HCT116 (cell line): ENCODE measurements at regions not wholly inside any gene's neighbourhood (a gene's known extent, or its start where the extent isn't known, plus 50 kb on each side); places are given as distances from the start of the nearest gene placed in this dataset.

Experiments
- ATAC-seq: fragments of 200-7000 bp; cut with Tn5 transposase; 2 replicates; pipeline ENCODE4 v1.9.1; 2020; ENCODE audit warnings: mild to moderate bottlenecking, moderate library complexity
- BruUV-seq: library from RNA; stranded (reverse); fragments of 400-500 nt; replicated peaks from 2 replicates; lab custom pipeline; 2021; lab: Mats Ljungman, UMichigan
- CTCF ChIA-PET: fragments of 300-600 bp; sonication (Branson Sonifier 250); formaldehyde crosslinking; loops from one replicate; lab custom pipeline; 2021; ENCODE audit warnings: antibody characterized with exemption; lab: Charles Lee
- POLR2A ChIA-PET: fragments of 300-600, 350-600 bp; sonication (Branson Sonifier 250); formaldehyde crosslinking; loops from one replicate; lab custom pipeline; 2021; ENCODE audit warnings: antibody characterized with exemption; lab: Charles Lee
- RAD21 ChIA-PET, 2 experiments: fragments of 300-600 bp; sonication (Branson Sonifier 250); formaldehyde crosslinking; loops; one replicate each; lab custom pipeline; 2023; ENCODE audit warnings: low total read pairs in 2 of 2; ENCODE audit not compliant: uncharacterized antibody in 2 of 2, unreplicated experiment in 2 of 2, low non-redundant PET in 1 of 2; lab: Charles Lee
- DNase-seq: peaks from one replicate; pipeline ENCODE4 v3.0.0-alpha.2; 2010; ENCODE audit warnings: low read depth, low spot score
- H2AFZ ChIP-seq: fragments of 200-600 bp; shearing (Covaris generic), sonication (generic); 2 replicates; pipeline ENCODE4 v1.6.1; 2017; ENCODE audit warnings: low read depth, mixed run types, mixed read lengths, antibody characterized with exemption, low read length; ENCODE audit not compliant: poor library complexity, severe bottlenecking
- H3K27ac ChIP-seq: 2 replicates; pipeline ENCODE4 v1.5.1; 2012; ENCODE audit warnings: low read depth, low read length
- H3K27me3 ChIP-seq: fragments of 200-600 bp; sonication (generic); 2 replicates; pipeline ENCODE4 v1.6.1; 2016; ENCODE audit warnings: mixed run types, low read length, mixed read lengths; ENCODE audit not compliant: insufficient read depth
- H3K36me3 ChIP-seq, 2 experiments: fragments of 200-500 bp in 1 of 2; fragments of 200-600 bp in 1 of 2; sonication (Bioruptor generic) in 1 of 2; sonication (generic) in 1 of 2; 2 replicates each; pipeline versions ENCODE4 v1.5.1 to v1.6.1; 2014 to 2016; ENCODE audit warnings: low read length in 2 of 2, inconsistent platforms in 1 of 2, mixed read lengths in 1 of 2, mixed run types in 1 of 2; ENCODE audit not compliant: insufficient read depth in 2 of 2, control insufficient read depth in 1 of 2
- H3K4me1 ChIP-seq, 2 experiments: fragments of 200-600 bp in 1 of 2; sonication (generic) in 1 of 2; 2 replicates each; pipeline versions ENCODE4 v1.5.1 to v1.6.1; 2012 to 2017; ENCODE audit warnings: low read length in 2 of 2, inconsistent platforms in 1 of 2, mild to moderate bottlenecking in 1 of 2, mixed read lengths in 1 of 2, mixed run types in 1 of 2, moderate library complexity in 1 of 2; ENCODE audit not compliant: insufficient read depth in 2 of 2, control insufficient read depth in 1 of 2
- H3K4me2 ChIP-seq: fragments of 200-600 bp; sonication (generic); 2 replicates; pipeline ENCODE4 v1.6.1; 2017; ENCODE audit warnings: mixed run types, low read length, mixed read lengths
- H3K4me3 ChIP-seq, 2 experiments: fragments of 200-600 bp in 1 of 2; sonication (generic) in 1 of 2; replicated peaks in 1 of 2; 2 replicates each; pipeline ENCODE4 v1.5.1; 2011 to 2016; ENCODE audit warnings: low read length in 2 of 2, control low read depth in 1 of 2, low read depth in 1 of 2, mild to moderate bottlenecking in 1 of 2, mixed read lengths in 1 of 2, mixed run types in 1 of 2
- H3K79me2 ChIP-seq: fragments of 200-600 bp; sonication (generic); 2 replicates; pipeline ENCODE4 v1.6.1; 2017; ENCODE audit warnings: mild to moderate bottlenecking, mixed run types, low read length, moderate library complexity, mixed read lengths; ENCODE audit not compliant: insufficient read depth
- H3K9ac ChIP-seq: fragments of 200-600 bp; sonication (generic); 2 replicates; pipeline ENCODE4 v1.6.1; 2016; ENCODE audit warnings: low read length, mixed read lengths
- H3K9me2 ChIP-seq: fragments of 200-600 bp; sonication (generic), shearing (Covaris generic); 2 replicates; pipeline ENCODE4 v1.6.1; 2017; ENCODE audit warnings: mixed run types, mild to moderate bottlenecking, moderate library complexity; ENCODE audit not compliant: insufficient read depth
- H3K9me3 ChIP-seq, 2 experiments: fragments of 200-500 bp in 1 of 2; fragments of 200-600 bp in 1 of 2; sonication (Bioruptor generic) in 1 of 2; sonication (generic) in 1 of 2; 2 replicates each; pipeline ENCODE4 v1.6.1; 2014 to 2017; ENCODE audit warnings: low read length in 2 of 2, mixed read lengths in 2 of 2, inconsistent platforms in 1 of 2, low read depth in 1 of 2, mild to moderate bottlenecking in 1 of 2, mixed run types in 1 of 2, moderate library complexity in 1 of 2; ENCODE audit not compliant: control insufficient read depth in 1 of 2, insufficient read depth in 1 of 2
- H4K20me1 ChIP-seq: fragments of 200-600 bp; sonication (generic), shearing (Covaris generic); 2 replicates; pipeline ENCODE4 v1.6.1; 2017; ENCODE audit warnings: mixed run types, mild to moderate bottlenecking, moderate library complexity; ENCODE audit not compliant: insufficient read depth
- CBX3 ChIP-seq: IDR thresholded peaks from 2 replicates; pipeline ENCODE4 v1.6.1; 2012; ENCODE audit warnings: low read depth
- CEBPB ChIP-seq: IDR thresholded peaks from 2 replicates; pipeline ENCODE4 v1.6.1; 2012; ENCODE audit warnings: low read depth
- EGR1 ChIP-seq: IDR thresholded peaks from 2 replicates; pipeline ENCODE4 v1.6.1; 2012; ENCODE audit warnings: low read depth
- EZH2phosphoT487 ChIP-seq: fragments of 200-600 bp; IDR thresholded peaks from 2 replicates; pipeline ENCODE4 v1.6.1; 2018; ENCODE audit warnings: antibody characterized with exemption, borderline replicate concordance
- FOSL1 ChIP-seq: IDR thresholded peaks from 2 replicates; pipeline ENCODE4 v1.6.1; 2012; ENCODE audit warnings: low read depth
- POLR2A ChIP-seq: IDR thresholded peaks from 2 replicates; pipeline ENCODE4 v1.7.0; 2011; ENCODE audit warnings: borderline replicate concordance; ENCODE audit not compliant: insufficient read depth, insufficient read length; ENCODE audit errors: extremely low read depth
- SIN3A ChIP-seq: IDR thresholded peaks from 2 replicates; pipeline ENCODE4 v1.6.1; 2012; ENCODE audit warnings: low read depth
- SP1 ChIP-seq: IDR thresholded peaks from 2 replicates; pipeline ENCODE4 v1.6.1; 2012; ENCODE audit warnings: low read depth
- SRF ChIP-seq: IDR thresholded peaks from 2 replicates; pipeline ENCODE4 v1.6.1; 2012; ENCODE audit warnings: low read depth
- TCF7L2 ChIP-seq: IDR thresholded peaks from 2 replicates; pipeline ENCODE4 v1.7.0; 2011; ENCODE audit warnings: borderline replicate concordance, inconsistent platforms; ENCODE audit not compliant: insufficient read depth, insufficient read length; ENCODE audit errors: extremely low read depth
- YY1 ChIP-seq: IDR thresholded peaks from 2 replicates; pipeline ENCODE4 v1.6.1; 2011; ENCODE audit warnings: low read length, low read depth, moderate library complexity, mild to moderate bottlenecking; ENCODE audit not compliant: insufficient replicate concordance; ENCODE audit errors: extremely low read depth
- ZFX ChIP-seq: fragments of 450-650 bp; IDR thresholded peaks from 2 replicates; pipeline ENCODE4 v1.6.1; 2017
- ZNF274 ChIP-seq: fragments of 200-500 bp; sonication (Bioruptor generic); IDR thresholded peaks from 2 replicates; pipeline ENCODE4 v1.6.1; 2014; ENCODE audit warnings: mild to moderate bottlenecking, low read depth, low read length, inconsistent platforms
- intact Hi-C: fragments of 100-400 bp; cut with micrococcal nuclease; formaldehyde crosslinking; loops from 2 replicates; pipeline ENCODE4 v1.10.0; 2022
- TF ChIP-seq, protein P1 (sequence below): IDR thresholded peaks from 2 replicates; pipeline ENCODE4 v1.6.1; 2012
- TF ChIP-seq, protein P2 (sequence below), 3 experiments: fragments of 200-600 bp in 1 of 3; sonication (generic) in 1 of 3; IDR thresholded peaks in 2 of 3; conservative IDR thresholded peaks in 1 of 3; 2 replicates each; pipeline ENCODE4 v1.5.1; 2012 to 2017; ENCODE audit warnings: low read depth in 2 of 3, low read length in 2 of 3, antibody characterized with exemption in 1 of 3, borderline replicate concordance in 1 of 3, control low read depth in 1 of 3, mild to moderate bottlenecking in 1 of 3, mixed read lengths in 1 of 3, mixed run types in 1 of 3, moderate library complexity in 1 of 3; ENCODE audit not compliant: insufficient read depth in 1 of 3

DNA sequence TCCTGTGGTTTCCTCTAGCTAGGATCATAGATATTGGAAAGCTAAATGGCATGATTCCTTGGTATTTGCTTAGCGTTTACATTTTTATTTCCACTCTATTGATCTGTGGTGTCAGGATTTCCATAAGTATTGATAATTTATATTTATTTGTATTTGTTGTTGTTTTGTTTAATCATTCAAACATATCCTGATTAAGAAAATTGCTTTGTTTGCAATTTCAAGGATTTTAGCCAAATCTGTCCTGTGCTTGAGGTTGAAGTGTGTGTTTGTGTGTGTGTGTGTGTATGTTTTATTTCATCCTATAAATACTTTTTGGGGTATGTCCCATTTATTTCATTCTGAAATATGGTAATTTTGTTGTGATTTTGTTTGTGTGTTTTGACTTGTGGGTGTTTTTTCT is 1884.1 kb upstream of the CDH6 start:
- intact Hi-C loops = no loop called here
- no peak for TF ChIP-seq EZH2phosphoT487
- no peak for TF ChIP-seq ZNF274
- TF ChIP-seq, protein P1, sequence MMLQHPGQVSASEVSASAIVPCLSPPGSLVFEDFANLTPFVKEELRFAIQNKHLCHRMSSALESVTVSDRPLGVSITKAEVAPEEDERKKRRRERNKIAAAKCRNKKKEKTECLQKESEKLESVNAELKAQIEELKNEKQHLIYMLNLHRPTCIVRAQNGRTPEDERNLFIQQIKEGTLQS = no peak
- no peak for TF ChIP-seq POLR2A
- no peak for TF ChIP-seq SRF
- no peak for TF ChIP-seq SIN3A
- no peak for TF ChIP-seq YY1
- TF ChIP-seq EGR1 = no peak
- TF ChIP-seq CEBPB = no peak
- no peak for TF ChIP-seq SP1
- TF ChIP-seq TCF7L2 = no peak
- no peak for TF ChIP-seq ZFX
- H3K9me2 ChIP-seq = no peaks in the 10 kb centered on the region
- ChIA-PET CTCF (no interaction called here), RAD21 (no interaction called here), POLR2A (no interaction called here)
- no TSS peak for BruUV-seq
- no peak overlapping the region for H3K4me2 ChIP-seq
- H3K79me2 ChIP-seq = no peaks in the 10 kb centered on the region
- H2AFZ ChIP-seq = no peak overlapping the region
- peaks cover 4 to 8% of the 10 kb centered on the region in 2 experiments; a peak in 2 of 4 replicates for H3K9me3 ChIP-seq
- no peaks in the 10 kb centered on the region for H4K20me1 ChIP-seq
- no peaks in the 10 kb centered on the region for H3K4me1 ChIP-seq
- no peak overlapping the region for H3K27ac ChIP-seq
- DNase-seq (no peak), ATAC-seq (no peak)
- no peak overlapping the region for H3K4me3 ChIP-seq
- no peak overlapping the region for H3K9ac ChIP-seq
- no peaks in the 10 kb centered on the region for H3K27me3 ChIP-seq
- no peaks in the 10 kb centered on the region for H3K36me3 ChIP-seq

DNA sequence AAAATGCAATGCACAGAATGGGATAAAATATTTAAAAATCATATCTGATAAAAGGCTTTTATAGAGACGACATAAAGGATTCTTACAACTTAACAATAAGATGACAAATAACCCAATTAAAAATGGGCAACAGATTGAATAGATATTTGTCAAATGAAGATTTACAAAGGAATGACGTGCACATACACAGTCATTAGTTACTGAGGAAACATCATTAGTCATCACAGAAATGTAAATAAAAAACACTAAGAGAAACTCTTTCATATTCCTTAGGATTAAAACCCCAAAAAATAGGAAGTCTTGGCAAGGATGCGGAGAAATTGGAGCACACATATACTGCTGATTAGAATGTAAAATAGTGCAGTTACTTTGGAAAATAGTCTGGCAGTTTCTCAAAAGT is 1886.0 kb upstream of the CDH6 start:
- TF ChIP-seq, protein P2, sequence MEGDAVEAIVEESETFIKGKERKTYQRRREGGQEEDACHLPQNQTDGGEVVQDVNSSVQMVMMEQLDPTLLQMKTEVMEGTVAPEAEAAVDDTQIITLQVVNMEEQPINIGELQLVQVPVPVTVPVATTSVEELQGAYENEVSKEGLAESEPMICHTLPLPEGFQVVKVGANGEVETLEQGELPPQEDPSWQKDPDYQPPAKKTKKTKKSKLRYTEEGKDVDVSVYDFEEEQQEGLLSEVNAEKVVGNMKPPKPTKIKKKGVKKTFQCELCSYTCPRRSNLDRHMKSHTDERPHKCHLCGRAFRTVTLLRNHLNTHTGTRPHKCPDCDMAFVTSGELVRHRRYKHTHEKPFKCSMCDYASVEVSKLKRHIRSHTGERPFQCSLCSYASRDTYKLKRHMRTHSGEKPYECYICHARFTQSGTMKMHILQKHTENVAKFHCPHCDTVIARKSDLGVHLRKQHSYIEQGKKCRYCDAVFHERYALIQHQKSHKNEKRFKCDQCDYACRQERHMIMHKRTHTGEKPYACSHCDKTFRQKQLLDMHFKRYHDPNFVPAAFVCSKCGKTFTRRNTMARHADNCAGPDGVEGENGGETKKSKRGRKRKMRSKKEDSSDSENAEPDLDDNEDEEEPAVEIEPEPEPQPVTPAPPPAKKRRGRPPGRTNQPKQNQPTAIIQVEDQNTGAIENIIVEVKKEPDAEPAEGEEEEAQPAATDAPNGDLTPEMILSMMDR (IDR thresholded peaks at IDR 0.05 in 2 of 3, conservative IDR thresholded peaks at IDR 0.05 in 1 of 3; ENCODE audit: borderline replicate concordance in 1 of 3, insufficient read depth in 1 of 3, low read depth in 2 of 3, low read length in 2 of 3) = no peak
- TF ChIP-seq ZNF274 (no peak), CBX3 (no peak), FOSL1 (no peak)
- no peaks in the 10 kb centered on the region for H3K4me1 ChIP-seq
- no peak overlapping the region for H3K4me2 ChIP-seq
- H4K20me1 ChIP-seq = no peaks in the 10 kb centered on the region
- POLR2A ChIA-PET = no interaction called here
- no peaks in the 10 kb centered on the region for H3K27me3 ChIP-seq
- no peak overlapping the region for H3K9ac ChIP-seq
- RAD21 ChIA-PET = no interaction called here
- H3K36me3 ChIP-seq = no peaks in the 10 kb centered on the region
- peaks cover 4 to 8% of the 10 kb centered on the region in 2 experiments; a peak in 2 of 4 replicates for H3K9me3 ChIP-seq
- DNase-seq = no peak
- no peak overlapping the region for H3K4me3 ChIP-seq
- intact Hi-C loops = no loop called here
- H3K79me2 ChIP-seq = no peaks in the 10 kb centered on the region
- no peak overlapping the region for H3K27ac ChIP-seq
- no peak overlapping the region for H2AFZ ChIP-seq
- no peaks in the 10 kb centered on the region for H3K9me2 ChIP-seq
- no peak for ATAC-seq
- BruUV-seq = no TSS peak
- CTCF ChIA-PET = no interaction called here
